ENCODE measurements at regions not wholly inside any gene's neighbourhood (a gene's known extent, or its start where the extent isn't known, plus 50 kb on each side); places are given as distances from the start of the nearest gene placed in this dataset.

GRCh38 chr10:128873411-128874054 is 593.5 kb upstream of the MGMT start:
- no peak for DNase-seq (ENCODE audit: low read depth)

DNA sequence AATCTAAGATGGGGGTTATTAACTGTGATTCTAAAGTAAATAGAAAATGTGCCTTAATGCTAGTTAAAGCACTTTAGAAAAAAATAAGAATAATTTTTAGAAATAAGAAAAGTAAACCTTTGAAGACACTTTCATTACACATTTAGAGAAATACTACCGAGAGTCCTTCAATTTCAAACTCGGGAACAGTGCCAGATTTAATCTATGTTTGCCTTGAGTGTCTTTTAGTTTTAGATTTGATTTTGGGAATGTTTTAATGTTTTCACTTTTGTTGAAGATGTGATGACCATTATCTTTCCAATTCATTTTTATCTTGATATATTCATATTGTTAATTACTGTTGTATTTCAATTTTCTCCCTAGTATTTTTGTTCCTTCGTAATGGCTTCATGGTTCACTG is 592.7 kb upstream of the MGMT start:
- DNase-seq (ENCODE audit: low read depth) = no peak

GRCh38 chr10:128875030-128875744 is 591.9 kb upstream of the MGMT start:
- DNase-seq (ENCODE audit: low read depth) = peak; percentile 26

DNA sequence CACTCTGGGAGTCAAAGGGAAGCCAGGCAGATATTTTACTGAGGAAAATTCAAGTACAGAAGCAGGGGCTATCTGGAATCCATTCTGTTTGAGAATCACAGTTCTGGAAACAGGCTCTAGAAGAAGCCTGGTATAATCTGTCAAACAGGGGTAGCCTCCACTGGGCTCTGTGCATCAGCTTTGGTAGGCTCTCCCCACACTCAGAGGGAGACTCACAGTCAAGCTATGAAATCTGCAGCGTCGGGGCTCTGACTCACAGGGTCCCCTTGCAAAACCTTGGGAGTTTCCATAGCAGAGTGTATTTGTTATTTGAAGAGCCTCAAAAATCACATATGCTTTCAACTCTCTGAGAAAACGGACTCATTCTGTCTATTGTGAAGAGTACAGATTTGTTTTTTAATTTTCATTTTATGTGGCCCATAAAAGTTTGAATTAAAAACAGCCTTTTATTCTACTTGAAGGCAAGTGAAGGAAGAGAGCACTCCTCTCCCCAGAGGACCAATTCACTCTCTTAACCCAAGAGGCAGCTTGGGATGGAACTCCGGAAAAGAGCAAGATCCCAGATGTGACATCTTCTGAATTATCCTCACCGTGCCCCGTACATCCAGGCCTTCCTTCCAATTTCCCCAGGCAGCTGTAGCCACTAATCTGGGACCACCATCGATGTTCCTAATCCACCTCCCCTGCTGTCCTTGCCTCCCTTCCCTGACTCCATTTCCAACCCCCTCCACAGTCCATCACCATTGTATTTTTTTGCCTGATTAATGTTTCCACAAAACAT is 590.9 kb upstream of the MGMT start:
- DNase-seq (ENCODE audit: low read depth) = peak; percentile 69

DNA sequence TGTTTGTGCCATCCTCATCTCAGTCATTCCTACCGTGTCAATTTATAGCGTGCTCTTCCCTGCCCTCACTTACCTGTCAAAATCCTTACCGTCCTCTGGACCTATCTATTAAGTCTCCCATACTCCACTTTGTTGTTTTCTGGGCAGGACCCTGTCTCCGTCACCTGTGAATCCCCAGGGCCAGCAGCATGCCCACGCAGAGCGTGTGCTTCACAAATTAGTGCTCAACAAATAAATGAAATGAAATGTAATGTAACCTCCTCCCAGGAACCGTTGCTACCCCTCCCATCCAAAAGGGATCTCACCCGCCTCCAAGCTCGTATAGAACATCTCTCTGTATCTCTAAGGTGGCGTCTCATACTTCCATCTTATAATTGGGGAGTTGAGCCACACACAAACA is 589.9 kb upstream of the MGMT start:
- no peak for DNase-seq (ENCODE audit: low read depth)

DNA sequence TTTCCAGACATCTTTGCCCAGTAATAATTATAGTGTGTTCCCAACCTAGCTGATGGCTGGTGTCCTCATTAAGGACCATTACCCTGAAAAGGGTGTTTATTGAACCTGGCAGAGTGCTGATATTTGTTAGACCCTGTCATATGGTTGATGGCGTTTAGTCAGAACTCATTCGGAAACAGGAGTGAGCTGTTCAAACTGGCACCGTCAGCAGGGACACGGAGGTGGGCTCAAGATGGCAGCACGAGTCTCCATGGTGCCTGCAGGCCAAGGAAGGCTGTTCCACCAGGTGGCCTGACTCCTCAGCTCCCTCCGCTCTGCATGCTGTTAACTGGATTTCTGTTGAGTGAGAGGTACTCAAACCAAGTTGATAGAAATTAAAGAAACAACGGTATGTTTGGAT is 589.1 kb upstream of the MGMT start:
- no peak for DNase-seq (ENCODE audit: low read depth)

GRCh38 chr10:128879030-128879429 is 588.0 kb upstream of the MGMT start:
- DNase-seq (ENCODE audit: low read depth) = no peak

GRCh38 chr10:128879441-128880140 is 587.5 kb upstream of the MGMT start:
- no peak for DNase-seq (ENCODE audit: low read depth)

- DNase-seq (ENCODE audit: low read depth) = no peak
Observed at GRCh38 chr10:128880159-128880725, 586.8 kb upstream of the MGMT start.

GRCh38 chr10:128881086-128881485 is 586.0 kb upstream of the MGMT start:
- no peak for DNase-seq (ENCODE audit: low read depth)

- no peak for DNase-seq (ENCODE audit: low read depth)
Observed at GRCh38 chr10:128883231-128884032, 583.6 kb upstream of the MGMT start.

DNA sequence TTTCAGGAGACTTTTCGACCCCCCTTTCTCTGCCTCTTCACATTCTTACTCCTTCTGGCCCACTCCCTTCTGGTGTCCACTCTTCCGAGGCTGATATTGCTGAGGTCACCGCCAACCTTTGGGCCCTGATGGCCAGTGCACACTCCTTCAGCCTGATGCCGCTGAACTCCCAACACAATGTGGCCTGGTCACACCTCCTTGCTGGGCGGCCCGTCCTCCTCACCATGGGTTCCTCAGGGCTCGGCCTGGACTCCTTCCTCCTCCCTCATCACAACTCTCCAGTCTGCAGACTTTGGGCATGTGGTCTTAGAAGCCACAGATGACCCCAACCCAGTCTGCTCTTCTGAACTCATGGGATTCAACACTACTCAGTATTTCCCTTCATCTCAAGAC is 583.0 kb upstream of the MGMT start:
- no peak for DNase-seq (ENCODE audit: low read depth)

GRCh38 chr10:128884496-128885072 is 582.5 kb upstream of the MGMT start:
- no peak for DNase-seq (ENCODE audit: low read depth)

GRCh38 chr10:128885573-128886555 is 581.2 kb upstream of the MGMT start:
- no peak for DNase-seq (ENCODE audit: low read depth)

DNA sequence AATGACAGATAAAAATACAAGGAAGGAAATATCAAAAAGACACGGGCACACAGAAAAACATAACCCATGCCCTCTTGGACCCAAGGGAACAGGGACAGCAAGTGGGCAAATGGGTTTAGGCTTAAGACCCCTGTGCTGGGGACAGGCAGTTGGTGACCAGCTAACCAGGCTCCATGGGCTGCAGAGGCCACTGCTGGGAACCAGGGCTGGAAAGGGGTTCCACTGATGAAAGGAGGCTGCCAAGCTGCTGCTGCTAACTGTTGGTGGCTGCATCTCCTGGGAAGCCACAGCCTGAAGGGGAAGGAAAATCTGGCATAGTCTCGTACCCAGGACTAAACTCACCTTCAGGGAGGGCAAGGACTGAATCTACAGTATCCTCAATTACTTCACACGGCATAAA is 579.2 kb upstream of the MGMT start:
- no peak for DNase-seq (ENCODE audit: low read depth)

DNA sequence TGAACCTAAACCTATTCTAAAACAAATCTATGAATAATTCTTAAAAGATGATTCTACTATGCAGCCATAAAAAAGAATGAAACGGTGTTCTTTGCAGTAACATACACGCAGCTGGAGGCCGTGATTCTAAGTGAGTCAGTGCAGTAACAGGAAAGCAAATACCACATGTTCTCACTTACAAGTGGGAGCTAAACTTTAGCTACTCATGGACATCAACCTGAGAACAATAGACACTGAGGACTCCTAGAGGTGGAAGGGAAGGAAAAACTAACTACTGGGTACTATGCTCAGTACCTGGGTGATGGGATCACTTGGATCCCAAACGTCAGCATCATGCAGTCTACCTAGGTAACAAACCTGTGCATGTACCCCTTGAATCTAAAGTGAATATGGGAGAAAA is 575.0 kb upstream of the MGMT start:
- no peak for DNase-seq (ENCODE audit: low read depth)

- no peak for DNase-seq (ENCODE audit: low read depth)
Observed at GRCh38 chr10:128894641-128895040, 572.4 kb upstream of the MGMT start.

DNA sequence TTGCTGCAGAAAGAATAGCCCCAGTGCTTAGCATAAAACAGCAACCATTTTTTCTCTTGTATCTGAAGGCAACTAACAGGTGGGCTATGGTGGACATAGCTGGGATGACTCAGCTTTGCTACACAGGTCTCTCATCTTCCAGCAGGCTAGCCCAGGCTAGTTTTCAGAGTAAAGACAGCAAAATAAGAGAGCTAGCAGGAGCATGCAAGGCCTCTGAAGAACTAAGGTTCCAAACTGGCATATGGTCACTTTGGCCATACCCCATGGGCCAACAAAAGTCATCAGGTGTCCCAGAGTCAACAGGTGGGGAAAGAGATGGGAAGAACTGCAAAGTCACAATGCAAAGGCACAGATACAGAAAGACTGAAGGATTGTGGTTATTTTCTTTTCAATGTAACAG is 571.6 kb upstream of the MGMT start:
- no peak for DNase-seq (ENCODE audit: low read depth)

GRCh38 chr10:128896116-128896795 is 570.8 kb upstream of the MGMT start:
- DNase-seq (ENCODE audit: low read depth) = peak; percentile 5
